ENCODE measurements at regions not wholly inside any gene's neighbourhood (a gene's known extent, or its start where the extent isn't known, plus 50 kb on each side); places are given as distances from the start of the nearest gene placed in this dataset.

DNA sequence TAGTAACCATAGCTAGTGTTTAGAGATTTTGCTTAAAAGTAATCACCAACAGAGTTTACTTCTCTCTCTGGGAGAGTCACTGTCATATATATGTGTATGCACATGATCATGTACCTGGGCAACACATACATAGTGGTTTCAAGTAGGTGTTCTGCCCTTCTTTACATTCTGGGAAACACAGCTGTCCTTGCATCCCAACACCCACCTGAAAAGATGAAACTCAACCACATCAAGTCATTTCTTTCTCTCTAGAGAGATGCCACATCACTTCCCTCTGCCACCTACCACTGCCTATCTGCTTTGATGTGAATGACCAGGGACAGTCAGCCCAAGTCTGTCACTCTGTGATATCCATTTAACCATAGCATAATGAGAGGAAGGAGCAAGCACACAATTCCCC lies 155.8 kb upstream of the GADL1 start:
- H3K27me3 ChIP-seq, result no peaks in the 10 kb centered on the region
- intact Hi-C loops (cut with DNase I), result no loop called here
- DNase-seq, result no peak
- no peaks in the 10 kb centered on the region for H3K9me3 ChIP-seq
- H3K36me3 ChIP-seq, result no peaks in the 10 kb centered on the region
- H3K4me3 ChIP-seq, result no peak overlapping the region
- no peak overlapping the region for H3K27ac ChIP-seq
- no peaks in the 10 kb centered on the region for H3K4me1 ChIP-seq
- TF ChIP-seq, protein P1, sequence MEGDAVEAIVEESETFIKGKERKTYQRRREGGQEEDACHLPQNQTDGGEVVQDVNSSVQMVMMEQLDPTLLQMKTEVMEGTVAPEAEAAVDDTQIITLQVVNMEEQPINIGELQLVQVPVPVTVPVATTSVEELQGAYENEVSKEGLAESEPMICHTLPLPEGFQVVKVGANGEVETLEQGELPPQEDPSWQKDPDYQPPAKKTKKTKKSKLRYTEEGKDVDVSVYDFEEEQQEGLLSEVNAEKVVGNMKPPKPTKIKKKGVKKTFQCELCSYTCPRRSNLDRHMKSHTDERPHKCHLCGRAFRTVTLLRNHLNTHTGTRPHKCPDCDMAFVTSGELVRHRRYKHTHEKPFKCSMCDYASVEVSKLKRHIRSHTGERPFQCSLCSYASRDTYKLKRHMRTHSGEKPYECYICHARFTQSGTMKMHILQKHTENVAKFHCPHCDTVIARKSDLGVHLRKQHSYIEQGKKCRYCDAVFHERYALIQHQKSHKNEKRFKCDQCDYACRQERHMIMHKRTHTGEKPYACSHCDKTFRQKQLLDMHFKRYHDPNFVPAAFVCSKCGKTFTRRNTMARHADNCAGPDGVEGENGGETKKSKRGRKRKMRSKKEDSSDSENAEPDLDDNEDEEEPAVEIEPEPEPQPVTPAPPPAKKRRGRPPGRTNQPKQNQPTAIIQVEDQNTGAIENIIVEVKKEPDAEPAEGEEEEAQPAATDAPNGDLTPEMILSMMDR (IDR thresholded peaks at IDR 0.05), result no peak
- TF ChIP-seq POLR2A (IDR thresholded peaks at IDR 0.05), result no peak

DNA sequence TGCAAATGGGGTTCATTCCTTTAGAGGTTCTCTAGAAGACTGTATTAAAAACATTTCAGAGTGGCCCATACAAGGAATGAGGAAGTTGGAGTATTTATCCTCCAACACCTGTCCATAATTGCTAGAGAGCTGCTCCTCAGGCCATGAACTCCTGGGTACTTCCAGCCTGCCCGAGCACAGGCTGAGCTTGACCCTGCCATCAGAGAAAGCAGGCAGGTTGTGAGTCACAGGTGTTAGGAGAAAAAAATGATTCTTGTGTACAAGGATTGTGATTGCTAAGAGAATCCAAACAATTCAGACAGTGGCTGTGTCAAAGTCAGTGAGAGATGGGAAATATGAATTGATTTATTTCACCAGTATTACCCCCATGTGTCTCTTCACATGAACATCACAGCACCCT lies 156.8 kb upstream of the GADL1 start:
- Histone ChIP-seq H3K36me3 (no peaks in the 10 kb centered on the region), H3K27ac (no peak overlapping the region), H3K27me3 (no peaks in the 10 kb centered on the region), H3K4me3 (no peak overlapping the region), H3K9me3 (no peaks in the 10 kb centered on the region), H3K4me1 (no peaks in the 10 kb centered on the region)
- TF ChIP-seq POLR2A (IDR thresholded peaks at IDR 0.05), result no peak
- TF ChIP-seq, protein P1 (IDR thresholded peaks at IDR 0.05), result no peak
- WGBS, 2 donors, result 33 to 50% methylated on average over 1 of the region's 1 CpG
- intact Hi-C loops (cut with DNase I), result no loop called here
- DNase-seq, result no peak

DNA sequence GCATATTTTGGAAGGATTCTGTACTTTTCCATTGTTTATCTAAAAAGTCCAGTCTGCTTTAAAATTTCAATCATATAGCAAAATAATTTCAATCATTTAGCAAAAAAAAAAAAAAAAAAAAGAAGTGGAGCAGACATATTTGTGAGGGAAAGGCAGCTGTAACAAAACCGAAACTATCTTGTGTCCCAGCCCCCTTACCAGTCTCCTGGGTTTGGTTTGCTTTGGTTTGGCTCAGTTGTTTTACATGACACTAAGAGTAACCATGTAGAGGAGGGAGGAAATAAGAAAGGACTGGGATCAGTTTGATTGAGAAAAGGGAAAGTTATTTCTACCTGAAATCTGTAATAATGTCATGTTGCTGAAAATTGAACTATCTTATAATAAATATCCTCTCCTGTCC lies 158.8 kb upstream of the GADL1 start:
- H3K4me3 ChIP-seq, result no peak overlapping the region
- no peaks in the 10 kb centered on the region for H3K4me1 ChIP-seq
- no peak for DNase-seq
- no peaks in the 10 kb centered on the region for H3K27me3 ChIP-seq
- intact Hi-C loops (cut with DNase I), result no loop called here
- 81 to 92% methylated on average over 1 of the region's 1 CpG for WGBS, 2 donors
- no peaks in the 10 kb centered on the region for H3K36me3 ChIP-seq
- TF ChIP-seq, protein P1 (IDR thresholded peaks at IDR 0.05), result no peak
- no peak for TF ChIP-seq POLR2A (IDR thresholded peaks at IDR 0.05)
- H3K27ac ChIP-seq, result no peak overlapping the region
- H3K9me3 ChIP-seq, result no peaks in the 10 kb centered on the region

DNA sequence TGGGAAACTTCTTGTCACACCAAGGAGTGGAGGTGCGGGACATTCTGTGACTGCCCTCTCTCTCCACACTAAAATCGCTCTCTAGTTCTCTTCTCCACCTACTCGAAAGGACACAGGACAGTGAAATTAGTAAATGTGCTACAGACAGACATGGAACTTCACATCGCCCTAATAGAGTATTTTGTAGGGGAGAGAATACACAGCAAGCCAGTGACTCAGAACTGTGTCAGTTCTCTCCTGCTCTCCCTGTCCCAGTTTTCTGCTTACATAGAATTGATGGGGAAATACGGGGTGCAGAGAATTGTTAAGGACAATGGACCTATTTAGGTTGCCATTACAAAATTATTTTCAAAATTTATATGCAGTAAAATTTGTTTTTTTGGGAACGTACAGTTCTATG lies 159.6 kb upstream of the GADL1 start:
- intact Hi-C loops (cut with DNase I), result no loop called here
- TF ChIP-seq POLR2A (IDR thresholded peaks at IDR 0.05), result no peak
- TF ChIP-seq, protein P1 (IDR thresholded peaks at IDR 0.05), result no peak
- Histone ChIP-seq H3K36me3 (no peaks in the 10 kb centered on the region), H3K4me3 (no peak overlapping the region), H3K27me3 (no peaks in the 10 kb centered on the region), H3K9me3 (no peaks in the 10 kb centered on the region), H3K4me1 (no peaks in the 10 kb centered on the region), H3K27ac (no peak overlapping the region)
- WGBS, 2 donors, result 79 to 86% methylated on average over 6 of the region's 6 CpGs
- DNase-seq, result no peak

DNA sequence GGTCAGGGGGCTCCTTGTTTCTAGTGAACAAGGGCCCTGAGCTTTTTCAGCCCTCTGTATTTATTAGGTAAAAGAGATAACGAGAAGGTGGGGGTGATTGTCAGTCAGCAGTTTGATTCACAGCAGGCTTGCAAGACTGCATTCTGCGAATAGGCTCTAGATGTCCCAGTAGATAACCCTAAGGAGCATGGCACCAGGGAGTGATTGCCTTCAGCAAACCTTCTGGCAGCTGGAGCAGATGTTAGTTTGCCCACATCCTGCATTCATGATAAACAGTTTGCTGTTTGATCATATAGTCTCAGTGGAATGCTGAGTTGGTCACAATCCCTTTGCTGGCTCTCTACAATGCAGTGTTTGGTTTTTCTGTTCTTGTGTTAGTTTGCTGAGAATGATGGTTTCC lies 161.3 kb upstream of the GADL1 start:
- Histone ChIP-seq H3K27ac (no peak overlapping the region), H3K4me3 (no peak overlapping the region), H3K36me3 (no peaks in the 10 kb centered on the region), H3K9me3 (no peaks in the 10 kb centered on the region), H3K27me3 (no peaks in the 10 kb centered on the region), H3K4me1 (no peaks in the 10 kb centered on the region)
- no peak for DNase-seq
- 75 to 100% methylated on average over 2 of the region's 2 CpGs for WGBS, 2 donors
- TF ChIP-seq, protein P1 (IDR thresholded peaks at IDR 0.05), result no peak
- no peak for TF ChIP-seq POLR2A (IDR thresholded peaks at IDR 0.05)
- intact Hi-C loops (cut with DNase I), result no loop called here

Data from esophagus squamous epithelium (tissue), 5 donors.